BE2C (cell line): ENCODE measurements at regions not wholly inside any gene's neighbourhood (a gene's known extent, or its start where the extent isn't known, plus 50 kb on each side); places are given as distances from the start of the nearest gene placed in this dataset.
"Not testable (repeated sequence)": the region's sequence is repeated elsewhere in the genome, so short reads cannot be mapped to it uniquely, and the experiment has no call there.

Experiments used
- DNase-seq: peaks from one replicate; pipeline ENCODE4 v3.0.0-alpha.2; 2020
- H3K27me3 ChIP-seq: fragments of 250-450 bp; sonication (Bioruptor Pico); 2 replicates; pipeline ENCODE4 v1.5.1; 2020; ENCODE audit warnings: mild to moderate bottlenecking
- H3K36me3 ChIP-seq: fragments of 250-450 bp; sonication (Bioruptor Pico); 2 replicates; pipeline ENCODE4 v1.5.1; 2020; ENCODE audit warnings: mild to moderate bottlenecking
- H3K4me1 ChIP-seq: fragments of 250-450 bp; sonication (Bioruptor Pico); 2 replicates; pipeline ENCODE4 v1.5.1; 2020
- H3K4me3 ChIP-seq: 2 replicates; pipeline ENCODE4 v1.5.1; 2011; ENCODE audit warnings: low read depth, low read length
- H3K9me3 ChIP-seq: fragments of 250-450 bp; sonication (Bioruptor Pico); 2 replicates; pipeline ENCODE4 v1.5.1; 2020
- TF ChIP-seq, protein P1 (sequence below): IDR thresholded peaks from 2 replicates; pipeline ENCODE4 v1.5.1; 2012; ENCODE audit warnings: mild to moderate bottlenecking, low read depth, low read length

DNA sequence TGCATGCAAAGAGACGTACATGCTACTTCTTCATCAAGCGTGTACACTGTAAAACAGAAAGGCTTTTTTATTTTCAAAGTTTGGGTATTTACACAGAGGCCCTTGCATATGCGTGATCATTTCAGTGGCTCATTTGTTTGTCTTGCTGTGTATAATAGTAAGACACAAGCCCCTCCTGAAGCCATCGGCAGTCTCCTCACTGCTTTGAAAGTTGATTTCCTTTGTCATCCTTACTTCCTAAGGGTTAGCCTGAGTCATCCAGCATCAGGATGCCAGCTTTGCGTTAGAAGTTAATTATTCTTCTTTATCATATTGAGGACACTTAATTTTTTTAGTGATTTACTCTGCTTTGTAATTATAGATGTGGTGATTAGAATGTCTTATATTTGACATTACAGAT, 72.5 kb upstream of the CTBP2 start:
- DNase-seq: no peak
- Histone ChIP-seq H3K4me1 (no peaks in the 10 kb centered on the region), H3K27me3 (no peaks in the 10 kb centered on the region), H3K9me3 (no peaks in the 10 kb centered on the region), H3K36me3 (no peaks in the 10 kb centered on the region), H3K4me3 (no peak overlapping the region)
- TF ChIP-seq, protein P1, sequence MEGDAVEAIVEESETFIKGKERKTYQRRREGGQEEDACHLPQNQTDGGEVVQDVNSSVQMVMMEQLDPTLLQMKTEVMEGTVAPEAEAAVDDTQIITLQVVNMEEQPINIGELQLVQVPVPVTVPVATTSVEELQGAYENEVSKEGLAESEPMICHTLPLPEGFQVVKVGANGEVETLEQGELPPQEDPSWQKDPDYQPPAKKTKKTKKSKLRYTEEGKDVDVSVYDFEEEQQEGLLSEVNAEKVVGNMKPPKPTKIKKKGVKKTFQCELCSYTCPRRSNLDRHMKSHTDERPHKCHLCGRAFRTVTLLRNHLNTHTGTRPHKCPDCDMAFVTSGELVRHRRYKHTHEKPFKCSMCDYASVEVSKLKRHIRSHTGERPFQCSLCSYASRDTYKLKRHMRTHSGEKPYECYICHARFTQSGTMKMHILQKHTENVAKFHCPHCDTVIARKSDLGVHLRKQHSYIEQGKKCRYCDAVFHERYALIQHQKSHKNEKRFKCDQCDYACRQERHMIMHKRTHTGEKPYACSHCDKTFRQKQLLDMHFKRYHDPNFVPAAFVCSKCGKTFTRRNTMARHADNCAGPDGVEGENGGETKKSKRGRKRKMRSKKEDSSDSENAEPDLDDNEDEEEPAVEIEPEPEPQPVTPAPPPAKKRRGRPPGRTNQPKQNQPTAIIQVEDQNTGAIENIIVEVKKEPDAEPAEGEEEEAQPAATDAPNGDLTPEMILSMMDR: no peak

DNA sequence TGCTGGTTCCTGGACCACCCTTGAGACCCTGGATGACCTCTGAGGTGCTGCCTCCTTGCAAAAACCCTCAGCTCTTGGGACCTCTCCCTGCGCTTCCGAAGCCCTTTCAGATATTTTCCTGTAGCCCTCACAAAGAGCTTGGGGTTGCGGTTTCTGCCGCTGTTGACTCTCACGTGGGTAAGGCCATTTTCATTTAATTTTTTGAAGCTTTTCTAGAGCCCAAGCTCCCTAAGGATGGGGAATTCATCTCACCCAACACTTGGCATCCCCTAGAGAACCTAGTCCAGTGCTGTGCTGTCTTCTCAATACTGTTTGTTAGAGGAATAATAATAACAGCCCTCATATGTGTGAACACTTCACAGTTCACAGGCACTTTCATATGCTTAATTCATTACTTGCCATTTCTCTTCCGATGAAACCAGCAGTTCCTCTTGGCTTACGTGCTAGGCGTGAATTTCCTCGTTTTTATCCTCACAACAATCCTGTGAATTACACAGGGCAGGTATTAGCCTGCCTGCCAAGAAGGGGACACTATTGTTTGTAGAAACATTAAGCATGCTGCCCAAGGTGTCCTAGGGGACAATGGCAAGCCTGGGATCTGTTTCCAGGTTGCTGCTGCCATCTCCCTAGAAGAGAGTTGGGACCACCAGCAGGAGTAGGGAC, 71.6 kb upstream of the CTBP2 start:
- no peaks in the 10 kb centered on the region for H3K27me3 ChIP-seq
- H3K4me1 ChIP-seq: no peaks in the 10 kb centered on the region
- H3K4me3 ChIP-seq: no peak overlapping the region
- H3K9me3 ChIP-seq: no peaks in the 10 kb centered on the region
- DNase-seq: no peak
- no peaks in the 10 kb centered on the region for H3K36me3 ChIP-seq
- TF ChIP-seq, protein P1: no peak

DNA sequence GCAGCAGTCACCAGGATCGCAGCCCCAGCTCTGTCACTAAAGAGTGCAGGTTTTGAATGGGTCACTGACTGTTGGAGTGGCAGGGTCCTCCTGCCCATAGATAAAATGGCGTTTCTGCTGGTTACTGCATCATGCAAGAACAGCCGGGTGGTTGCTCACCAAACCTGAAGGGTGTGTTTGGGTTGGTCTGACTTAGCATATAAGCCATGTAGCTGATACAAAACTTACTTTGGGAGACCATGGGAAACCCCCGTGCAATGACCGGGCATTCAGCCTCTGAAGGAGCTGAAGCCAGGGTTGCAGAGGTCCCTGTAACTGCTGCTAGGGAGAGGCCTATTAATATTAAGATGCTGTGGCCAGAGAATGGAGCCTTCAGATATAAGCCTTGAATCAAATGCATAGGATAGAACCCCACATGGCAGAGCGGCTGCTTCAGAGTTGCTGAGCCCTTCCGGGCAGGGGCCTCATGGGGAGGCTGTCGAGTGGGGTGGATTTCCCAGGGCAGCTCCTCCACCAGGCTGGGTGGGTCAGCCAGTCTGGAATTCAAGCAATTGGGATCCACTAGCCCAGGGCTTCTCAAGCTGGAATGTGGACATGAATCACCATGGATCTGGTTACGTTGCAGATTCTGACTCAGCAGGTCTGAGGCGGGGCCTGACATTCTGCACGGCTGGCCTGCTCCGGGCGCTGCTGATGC, 70.9 kb upstream of the CTBP2 start:
- H3K27me3 ChIP-seq: no peaks in the 10 kb centered on the region
- H3K4me1 ChIP-seq: no peaks in the 10 kb centered on the region
- H3K9me3 ChIP-seq: no peaks in the 10 kb centered on the region
- no peak for DNase-seq
- H3K4me3 ChIP-seq: no peak overlapping the region
- no peaks in the 10 kb centered on the region for H3K36me3 ChIP-seq
- TF ChIP-seq, protein P1: no peak

DNA sequence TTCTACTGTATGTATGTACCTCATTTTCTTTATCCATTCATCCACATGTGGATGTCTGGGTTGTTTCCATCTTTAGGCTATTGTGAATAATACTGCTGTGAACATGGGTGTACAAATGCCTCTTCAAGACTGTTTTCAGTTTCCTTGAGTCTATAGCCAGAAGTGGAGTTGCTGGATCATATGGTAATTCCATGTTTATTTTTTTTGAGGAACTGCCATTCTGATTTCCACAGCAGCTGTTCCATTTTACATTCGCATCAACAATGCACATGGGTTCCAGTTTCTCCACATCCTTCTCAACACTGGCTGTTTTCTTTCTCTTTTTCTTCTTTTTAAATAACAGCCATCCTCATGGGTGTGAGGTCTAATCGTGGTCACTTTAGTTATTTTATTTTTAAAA, 69.9 kb upstream of the CTBP2 start:
- Histone ChIP-seq H3K36me3 (no peaks in the 10 kb centered on the region), H3K4me3 (no peak overlapping the region), H3K27me3 (no peaks in the 10 kb centered on the region), H3K4me1 (no peaks in the 10 kb centered on the region), H3K9me3 (no peaks in the 10 kb centered on the region)
- TF ChIP-seq, protein P1: no peak
- no peak for DNase-seq

DNA sequence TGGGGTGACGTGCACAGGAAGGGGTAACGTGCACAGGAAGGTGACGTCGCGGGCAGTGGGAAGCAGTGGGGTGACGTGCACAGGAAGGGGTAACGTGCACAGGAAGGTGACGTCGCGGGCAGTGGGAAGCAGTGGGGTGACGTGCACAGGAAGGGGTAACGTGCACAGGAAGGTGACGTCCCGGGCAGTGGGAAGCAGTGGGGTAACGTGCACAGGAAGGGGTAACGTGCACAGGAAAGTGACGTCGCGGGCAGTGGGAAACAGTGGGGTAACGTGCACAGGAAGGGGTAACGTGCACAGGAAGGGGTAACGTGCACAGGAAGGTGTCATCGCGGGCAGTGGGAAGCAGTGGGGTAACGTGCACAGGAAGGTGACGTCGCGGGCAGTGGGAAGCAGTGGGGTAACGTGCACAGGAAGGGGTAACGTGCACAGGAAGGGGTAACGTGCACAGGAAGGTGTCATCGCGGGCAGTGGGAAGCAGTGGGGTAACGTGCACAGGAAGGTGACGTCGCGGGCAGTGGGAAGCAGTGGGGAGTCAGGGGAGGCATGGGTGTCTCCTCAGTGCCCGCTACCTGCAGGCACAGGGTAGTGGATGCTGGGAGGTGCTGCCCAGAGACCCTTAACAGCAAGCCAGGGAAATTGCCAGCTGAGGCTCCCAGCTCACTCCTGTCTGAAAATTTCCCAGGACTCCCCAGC, 68.0 kb upstream of the CTBP2 start:
- not testable (repeated sequence) for H3K4me1 ChIP-seq, DNase-seq, H3K4me3 ChIP-seq, H3K27me3 ChIP-seq, H3K9me3 ChIP-seq, H3K36me3 ChIP-seq

DNA sequence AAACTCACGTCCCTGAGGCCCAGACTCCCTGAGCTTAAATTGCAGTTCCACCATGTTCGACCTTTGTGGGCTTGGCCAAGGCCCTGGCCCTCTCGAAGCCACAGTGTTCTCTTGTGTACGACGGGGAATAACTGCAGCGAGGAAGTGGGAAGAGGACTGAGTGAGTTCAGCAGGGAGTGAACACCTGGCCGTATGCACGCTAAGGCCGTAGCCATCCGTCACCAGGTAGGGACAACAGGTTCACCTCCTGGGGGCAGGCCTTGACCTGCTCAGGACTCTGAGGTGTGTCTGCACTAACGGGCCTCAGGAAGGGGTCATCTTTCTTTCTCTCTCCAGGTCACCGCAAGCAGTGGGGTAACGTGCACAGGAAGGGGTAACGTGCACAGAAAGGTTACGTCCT, 67.2 kb upstream of the CTBP2 start:
- no peak overlapping the region for H3K4me3 ChIP-seq
- H3K36me3 ChIP-seq: no peaks in the 10 kb centered on the region
- H3K27me3 ChIP-seq: no peaks in the 10 kb centered on the region
- no peaks in the 10 kb centered on the region for H3K4me1 ChIP-seq
- TF ChIP-seq, protein P1: no peak
- H3K9me3 ChIP-seq: no peaks in the 10 kb centered on the region
- no peak for DNase-seq
